Esophagus squamous epithelium (tissue), 5 donors: ENCODE measurements at regions not wholly inside any gene's neighbourhood (a gene's known extent, or its start where the extent isn't known, plus 50 kb on each side); places are given as distances from the start of the nearest gene placed in this dataset.

Experiments
- DNase-seq: peaks from one replicate; lab custom pipeline; 2025; lab: John Stamatoyannopoulos, UW
- H3K27ac ChIP-seq, 4 donors: fragments of 200-600 bp; sonication (generic); one replicate each; pipeline ENCODE4 v1.5.1; 2016 to 2019; ENCODE audit warnings: mild to moderate bottlenecking in 1 of 4
- H3K27me3 ChIP-seq, 4 donors: fragments of 200-600 bp; sonication (generic); 1 replicate in 3 of 4; 2 replicates in 1 of 4; pipeline versions ENCODE4 v1.5.1 to v1.6.0; 2017 to 2021; ENCODE audit warnings: antibody characterized with exemption in 1 of 4
- H3K36me3 ChIP-seq, 3 donors: fragments of 200-600 bp; sonication (generic); one replicate each; pipeline ENCODE4 v1.5.1; 2016 to 2019
- H3K4me1 ChIP-seq, 3 donors: fragments of 200-600 bp; sonication (generic); one replicate each; pipeline ENCODE4 v1.5.1; 2017 to 2019
- H3K4me3 ChIP-seq, 4 donors: fragments of 200-600 bp; sonication (generic); 1 replicate in 3 of 4; 2 replicates in 1 of 4; pipeline ENCODE4 v1.5.1; 2016 to 2019; ENCODE audit warnings: mild to moderate bottlenecking in 2 of 4, moderate library complexity in 1 of 4
- H3K9me3 ChIP-seq, 3 donors: fragments of 200-600 bp; sonication (generic); one replicate each; pipeline ENCODE4 v1.5.1; 2016 to 2019
- POLR2A ChIP-seq, 4 donors: fragments of 450-650 bp; IDR thresholded peaks; one replicate each; pipeline ENCODE4 v1.6.1; 2017; ENCODE audit warnings: antibody characterized with exemption in 4 of 4, mild to moderate bottlenecking in 4 of 4, moderate library complexity in 3 of 4
- WGBS, 2 donors: methylation state at CpG; one replicate each; pipeline ENCODE4 v1.1.5; 2018; 5-methylcytosine and 5-hydroxymethylcytosine counted together
- intact Hi-C: fragments of 100-400 bp; cut with DNase I; formaldehyde crosslinking; loops from one replicate; pipeline ENCODE4 v1.15.0; 2022
- TF ChIP-seq, protein P1 (sequence below), 6 experiments: fragments of 450-650 bp in 4 of 6; fragments of 200-600 bp in 2 of 6; sonication (generic) in 2 of 6; IDR thresholded peaks; one replicate each; pipeline ENCODE4 v1.5.1; 2016 to 2019; ENCODE audit warnings: antibody characterized with exemption in 6 of 6, mild to moderate bottlenecking in 4 of 6, moderate library complexity in 4 of 6
- donor health status: DM: yes; HTN: yes; CAD: no.

DNA sequence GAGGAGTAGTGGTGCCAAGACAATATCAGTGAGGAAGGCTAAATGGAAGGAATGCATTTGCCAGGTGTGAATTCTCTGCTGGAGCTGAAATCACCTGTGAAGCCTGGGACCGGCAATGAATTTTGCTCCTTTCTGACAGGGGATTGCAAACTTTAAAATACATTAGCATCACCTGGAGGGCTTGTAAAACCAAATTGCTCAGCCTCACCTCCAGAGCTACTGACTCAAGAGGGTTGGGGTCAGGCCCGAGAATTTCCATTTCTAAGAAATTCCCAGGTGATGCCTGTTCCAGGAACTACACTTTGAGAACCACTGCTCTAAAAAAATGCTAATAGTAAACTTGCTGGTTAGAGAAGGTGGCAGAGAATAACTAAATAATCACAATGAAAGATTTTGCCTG, 445.6 kb upstream of the RBMS3 start:
- peaks cover 0 to 6% (median 0%) of the 10 kb centered on the region in 4 donors for H3K27me3 ChIP-seq
- H3K9me3 ChIP-seq: no peaks in the 10 kb centered on the region
- H3K36me3 ChIP-seq: no peaks in the 10 kb centered on the region
- TF ChIP-seq POLR2A (IDR thresholded peaks at IDR 0.05): no peak
- TF ChIP-seq, protein P1, sequence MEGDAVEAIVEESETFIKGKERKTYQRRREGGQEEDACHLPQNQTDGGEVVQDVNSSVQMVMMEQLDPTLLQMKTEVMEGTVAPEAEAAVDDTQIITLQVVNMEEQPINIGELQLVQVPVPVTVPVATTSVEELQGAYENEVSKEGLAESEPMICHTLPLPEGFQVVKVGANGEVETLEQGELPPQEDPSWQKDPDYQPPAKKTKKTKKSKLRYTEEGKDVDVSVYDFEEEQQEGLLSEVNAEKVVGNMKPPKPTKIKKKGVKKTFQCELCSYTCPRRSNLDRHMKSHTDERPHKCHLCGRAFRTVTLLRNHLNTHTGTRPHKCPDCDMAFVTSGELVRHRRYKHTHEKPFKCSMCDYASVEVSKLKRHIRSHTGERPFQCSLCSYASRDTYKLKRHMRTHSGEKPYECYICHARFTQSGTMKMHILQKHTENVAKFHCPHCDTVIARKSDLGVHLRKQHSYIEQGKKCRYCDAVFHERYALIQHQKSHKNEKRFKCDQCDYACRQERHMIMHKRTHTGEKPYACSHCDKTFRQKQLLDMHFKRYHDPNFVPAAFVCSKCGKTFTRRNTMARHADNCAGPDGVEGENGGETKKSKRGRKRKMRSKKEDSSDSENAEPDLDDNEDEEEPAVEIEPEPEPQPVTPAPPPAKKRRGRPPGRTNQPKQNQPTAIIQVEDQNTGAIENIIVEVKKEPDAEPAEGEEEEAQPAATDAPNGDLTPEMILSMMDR (IDR thresholded peaks at IDR 0.05): no peak
- 55 to 64% methylated on average over 2 of the region's 2 CpGs for WGBS, 2 donors
- H3K4me1 ChIP-seq: peaks cover 0 to 4% (median 0%) of the 10 kb centered on the region in 3 donors
- intact Hi-C loops: no loop called here
- DNase-seq: no peak
- no peak overlapping the region for H3K4me3 ChIP-seq
- H3K27ac ChIP-seq: no peak overlapping the region

GRCh38 chr3:28835751-28836150, 445.1 kb upstream of the RBMS3 start:
- intact Hi-C loops: no loop called here
- Histone ChIP-seq H3K36me3 (no peaks in the 10 kb centered on the region), H3K4me3 (no peak overlapping the region), H3K9me3 (no peaks in the 10 kb centered on the region), H3K4me1 (peaks cover 0 to 4% (median 0%) of the 10 kb centered on the region in 3 donors), H3K27me3 (peaks cover 0 to 6% (median 0%) of the 10 kb centered on the region in 4 donors), H3K27ac (no peak overlapping the region)
- TF ChIP-seq, protein P1 (IDR thresholded peaks at IDR 0.05): no peak
- TF ChIP-seq POLR2A (IDR thresholded peaks at IDR 0.05): no peak
- 14 to 25% methylated on average over 3 to 8 of the region's 8 CpGs for WGBS, 2 donors
- no peak for DNase-seq

DNA sequence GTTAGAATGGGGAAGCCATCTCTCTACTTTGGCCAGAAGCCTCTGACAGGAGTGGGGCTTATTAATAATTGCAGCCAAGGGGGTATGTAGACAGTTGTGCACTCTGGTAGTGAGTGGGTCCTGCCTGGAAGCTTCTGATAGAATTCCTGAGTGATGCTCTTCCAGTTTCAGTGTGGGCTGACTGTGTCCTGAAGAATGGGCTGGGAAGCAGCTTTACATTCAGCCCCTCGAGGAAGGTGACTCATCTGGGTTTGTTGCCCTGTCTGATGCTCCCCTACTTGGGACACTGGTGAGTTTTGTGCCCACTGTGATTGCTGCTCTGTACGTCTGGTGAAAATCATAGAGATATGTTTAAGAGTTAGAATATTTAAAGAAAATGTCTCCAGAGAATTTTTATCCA, 444.7 kb upstream of the RBMS3 start:
- TF ChIP-seq, protein P1 (IDR thresholded peaks at IDR 0.05): no peak
- TF ChIP-seq POLR2A (IDR thresholded peaks at IDR 0.05): no peak
- Histone ChIP-seq H3K4me1 (peaks cover 0 to 4% (median 0%) of the 10 kb centered on the region in 3 donors), H3K4me3 (no peak overlapping the region), H3K9me3 (no peaks in the 10 kb centered on the region), H3K27me3 (peaks cover 0 to 6% (median 0%) of the 10 kb centered on the region in 4 donors), H3K27ac (no peak overlapping the region), H3K36me3 (no peaks in the 10 kb centered on the region)
- no peak for DNase-seq
- intact Hi-C loops: no loop called here
- WGBS, 2 donors: 60 to 67% methylated on average over 2 of the region's 2 CpGs

DNA sequence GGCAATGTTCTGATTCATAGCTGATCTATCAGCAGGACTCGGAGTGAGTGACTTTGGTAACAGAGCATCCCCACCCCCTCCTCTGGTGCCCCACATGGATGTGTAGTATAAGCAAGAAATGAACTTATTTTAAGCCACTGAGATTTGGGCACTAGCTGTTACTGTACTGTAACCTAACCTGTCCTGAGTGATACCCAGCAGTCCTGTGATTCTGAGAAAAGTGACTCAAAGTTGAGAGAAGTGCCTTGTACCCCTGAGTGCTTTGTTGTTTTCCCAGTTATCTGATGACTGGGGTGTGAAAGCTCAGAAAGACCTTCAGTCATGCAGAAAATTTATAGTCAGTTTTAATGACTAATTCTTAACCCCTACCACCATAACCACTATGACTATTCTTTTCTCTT, 439.9 kb upstream of the RBMS3 start:
- no peak overlapping the region for H3K4me3 ChIP-seq
- no peak overlapping the region for H3K27ac ChIP-seq
- TF ChIP-seq, protein P1 (IDR thresholded peaks at IDR 0.05): no peak
- TF ChIP-seq POLR2A (IDR thresholded peaks at IDR 0.05): no peak
- 60 to 83% methylated on average over 1 of the region's 1 CpG for WGBS, 2 donors
- H3K27me3 ChIP-seq: peaks cover 0 to 2% (median 0%) of the 10 kb centered on the region in 4 donors
- intact Hi-C loops: no loop called here
- no peaks in the 10 kb centered on the region for H3K4me1 ChIP-seq
- H3K9me3 ChIP-seq: no peaks in the 10 kb centered on the region
- H3K36me3 ChIP-seq: no peaks in the 10 kb centered on the region
- no peak for DNase-seq

GRCh38 chr3:28841441-28841840, 439.4 kb upstream of the RBMS3 start:
- no peak overlapping the region for H3K4me3 ChIP-seq
- no peaks in the 10 kb centered on the region for H3K27me3 ChIP-seq
- no peaks in the 10 kb centered on the region for H3K36me3 ChIP-seq
- intact Hi-C loops: no loop called here
- no peaks in the 10 kb centered on the region for H3K4me1 ChIP-seq
- no peak for TF ChIP-seq POLR2A (IDR thresholded peaks at IDR 0.05)
- TF ChIP-seq, protein P1 (IDR thresholded peaks at IDR 0.05): no peak
- 0 to 92% methylated on average over 1 to 2 of the region's 2 CpGs for WGBS, 2 donors
- H3K27ac ChIP-seq: no peak overlapping the region
- no peak for DNase-seq
- no peaks in the 10 kb centered on the region for H3K9me3 ChIP-seq
